ENCODE measurements at regions not wholly inside any gene's neighbourhood (a gene's known extent, or its start where the extent isn't known, plus 50 kb on each side); places are given as distances from the start of the nearest gene placed in this dataset.
A peak's percentile ranks its signal among the peaks of the same experiment; 100 is the strongest.
"Not testable (repeated sequence)": the region's sequence is repeated elsewhere in the genome, so short reads cannot be mapped to it uniquely, and the experiment has no call there.

GRCh38 chr5:171712616-171713015 lies 73.0 kb upstream of the SMIM23 start:
- no peak for DNase-seq
- ATAC-seq, result no peak
- intact Hi-C loops (cut with DNase I), result no loop called here

DNA sequence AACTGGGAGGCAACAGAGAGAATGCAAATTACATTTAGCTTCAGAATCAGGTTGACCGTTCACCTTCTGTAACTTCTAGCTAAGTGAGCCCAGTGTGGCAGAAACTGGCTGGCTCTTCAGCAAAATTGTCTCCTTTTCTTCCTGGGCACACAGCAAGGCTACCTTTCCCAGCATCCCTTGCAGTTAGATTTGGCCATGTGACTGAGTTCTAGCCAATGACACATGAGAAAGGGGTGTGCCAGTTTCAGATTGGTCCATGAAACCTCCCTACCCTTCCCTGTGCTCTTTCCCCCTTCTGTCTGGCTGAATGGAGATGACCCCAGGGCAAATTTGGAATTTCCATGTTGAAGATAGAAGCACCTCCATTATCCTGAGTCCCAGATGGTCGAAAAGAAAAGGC lies 72.5 kb upstream of the SMIM23 start:
- no peak for ATAC-seq
- DNase-seq, result no peak
- intact Hi-C loops (cut with DNase I), result no loop called here

GRCh38 chr5:171714261-171714660 lies 71.4 kb upstream of the SMIM23 start:
- no peak for ATAC-seq
- intact Hi-C loops (cut with DNase I), result no loop called here
- no peak for DNase-seq

- ATAC-seq (peak; percentile 41 to 77), DNase-seq (no peak)
- intact Hi-C loops (cut with DNase I), result no loop called here
Measured at GRCh38 chr5:171714851-171715250, 70.8 kb upstream of the SMIM23 start.

DNA sequence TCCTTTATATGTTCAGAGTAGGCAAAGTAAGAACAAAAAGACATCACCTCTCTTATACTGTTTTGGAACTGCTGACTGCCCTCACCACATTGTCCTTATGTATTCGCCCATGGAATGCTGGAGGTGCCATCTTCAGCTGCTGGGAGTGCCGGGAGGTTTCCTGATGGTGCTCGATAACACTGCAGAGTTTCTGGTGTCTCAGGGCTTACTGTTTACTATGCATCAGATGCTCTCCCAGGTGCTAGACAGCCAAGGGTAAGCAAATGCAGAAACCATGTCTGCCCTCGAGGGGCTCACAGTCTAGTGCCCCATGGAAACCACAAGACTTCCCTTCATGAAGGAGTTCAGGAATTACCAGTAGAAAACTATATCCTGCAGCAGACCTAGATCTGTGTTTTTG lies 70.1 kb upstream of the SMIM23 start:
- no peak for DNase-seq
- intact Hi-C loops (cut with DNase I), result no loop called here
- ATAC-seq, result no peak

DNA sequence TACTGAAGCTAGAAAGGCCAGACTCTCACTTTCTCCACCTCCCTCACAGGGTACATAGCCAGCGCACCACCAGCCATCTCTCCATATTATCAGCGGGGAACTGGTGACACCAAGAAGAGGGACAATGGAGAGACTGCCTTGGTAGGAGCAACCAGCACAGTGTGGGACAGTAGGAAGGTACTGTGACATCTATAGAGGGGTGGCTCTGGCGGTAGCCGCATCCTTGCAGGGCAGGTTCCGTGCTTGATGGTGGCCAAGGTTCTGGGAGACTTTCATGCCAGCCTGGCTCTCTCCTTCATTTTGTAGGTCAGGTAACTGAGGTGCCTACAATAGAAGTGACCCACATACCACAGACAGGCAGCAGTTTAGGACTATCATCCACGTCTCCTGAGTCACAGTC lies 65.5 kb upstream of the SMIM23 start:
- intact Hi-C loops (cut with DNase I), result no loop called here
- DNase-seq (no peak), ATAC-seq (no peak)

GRCh38 chr5:171721464-171721863 lies 64.2 kb upstream of the SMIM23 start:
- intact Hi-C loops (cut with DNase I), result no loop called here
- ATAC-seq (no peak), DNase-seq (no peak)

DNA sequence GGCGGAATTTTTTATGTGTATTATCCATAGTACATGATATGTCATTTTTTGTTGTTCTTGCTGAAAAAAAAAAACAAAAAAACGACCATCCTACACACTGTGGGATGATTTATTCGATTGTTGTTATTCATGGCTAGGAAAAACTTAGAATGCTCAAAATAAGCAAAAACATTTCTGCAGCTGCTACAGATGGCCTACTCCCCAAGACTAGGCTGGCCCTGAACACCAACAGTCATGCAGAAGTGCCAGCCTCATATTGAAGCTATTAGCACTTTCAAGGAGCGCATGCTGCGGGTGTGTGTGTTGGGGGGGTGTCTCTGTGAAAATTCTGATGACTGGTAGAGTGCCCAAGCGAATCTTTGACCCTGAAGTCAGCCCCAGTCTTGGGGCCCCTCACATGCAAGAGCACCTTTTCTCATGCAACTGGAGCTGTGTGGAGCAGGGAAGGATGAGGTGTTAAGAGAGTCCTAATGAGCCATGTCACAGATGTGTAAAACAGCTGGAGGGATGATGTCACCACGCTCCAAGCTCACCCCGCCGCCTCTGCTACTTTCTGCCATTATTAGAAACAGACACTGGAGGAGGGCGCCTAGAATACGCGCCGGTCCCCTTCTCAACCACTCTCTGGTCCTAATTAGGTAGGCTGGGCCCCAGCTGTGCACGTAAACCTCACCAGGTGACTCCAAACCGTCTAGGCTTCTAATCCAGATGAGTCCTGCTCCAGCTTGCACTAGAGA lies 61.0 kb upstream of the SMIM23 start:
- DNase-seq (no peak), ATAC-seq (peak in 1 of 2 donors; percentile 85)
- intact Hi-C loops (cut with DNase I), result no loop called here

DNA sequence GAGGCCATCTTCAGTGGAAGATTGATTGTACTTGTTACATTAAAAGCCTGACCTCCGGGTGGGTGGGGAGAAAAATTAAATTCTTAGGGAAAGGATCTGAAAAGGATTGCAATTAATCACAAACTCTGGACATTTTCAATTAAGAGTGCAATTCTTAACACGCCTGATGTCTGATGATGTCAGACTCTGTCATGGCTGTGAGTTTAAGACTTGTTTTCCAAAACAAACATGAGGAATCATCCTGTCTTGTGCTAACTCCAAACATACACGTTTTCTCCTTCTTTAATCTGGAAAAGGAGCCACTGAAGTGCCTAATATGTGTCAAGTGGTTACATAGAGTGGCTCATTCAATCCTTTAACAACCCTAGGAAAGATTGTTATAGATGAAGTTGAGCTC lies 60.4 kb upstream of the SMIM23 start:
- DNase-seq (no peak), ATAC-seq (peak in 1 of 2 donors; percentile 41)
- intact Hi-C loops (cut with DNase I), result no loop called here

DNA sequence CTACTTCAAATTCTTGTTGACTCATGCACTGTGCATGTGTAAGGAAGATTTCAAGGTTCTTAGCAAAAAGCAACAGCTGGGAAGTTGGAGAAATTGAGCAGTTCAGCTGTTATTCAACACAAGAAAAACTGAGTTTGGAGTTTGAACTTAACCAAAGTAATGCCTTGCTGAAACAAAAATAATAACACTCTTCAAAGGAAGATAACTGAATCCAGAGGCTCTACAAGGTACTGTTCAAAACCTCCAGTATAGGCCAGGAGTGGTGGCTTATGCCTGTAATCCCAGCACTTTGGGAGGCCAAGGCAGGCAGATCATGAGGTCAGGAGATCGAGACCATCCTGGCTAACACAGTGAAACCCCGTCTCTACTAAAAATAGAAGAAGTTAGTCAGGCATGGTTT lies 58.8 kb upstream of the SMIM23 start:
- intact Hi-C loops (cut with DNase I); DNase-seq; ATAC-seq: not testable (repeated sequence)

DNA sequence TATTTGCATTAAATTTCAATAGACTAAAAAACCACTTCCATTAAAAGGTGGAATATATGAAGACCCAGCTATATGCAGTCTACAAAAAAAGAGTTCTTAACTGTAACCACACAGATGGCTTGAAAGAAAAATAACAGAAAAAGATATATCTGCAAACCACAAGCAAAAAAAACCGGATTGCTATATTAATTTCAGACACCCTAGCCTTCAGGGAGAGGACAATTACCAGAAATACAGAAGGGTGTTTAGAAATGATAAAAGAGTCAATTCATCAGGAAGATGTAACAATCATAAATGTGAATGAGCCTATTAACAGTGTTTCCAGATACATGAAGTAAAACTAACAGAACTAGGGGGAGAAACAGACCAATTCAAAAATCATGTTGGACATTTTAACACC lies 56.9 kb upstream of the SMIM23 start:
- DNase-seq, result no peak
- ATAC-seq, result no peak
- intact Hi-C loops (cut with DNase I), result no loop called here
